Iris pigment epithelial cell (primary cell): ENCODE measurements at regions not wholly inside any gene's neighbourhood (a gene's known extent, or its start where the extent isn't known, plus 50 kb on each side); places are given as distances from the start of the nearest gene placed in this dataset.
"Not testable (repeated sequence)": the region's sequence is repeated elsewhere in the genome, so short reads cannot be mapped to it uniquely, and the experiment has no call there.

Experiments
- DNase-seq: peaks from one replicate; pipeline ENCODE4 v3.0.0-alpha.2; 2011; ENCODE audit warnings: low read depth

- no peak for DNase-seq
Observed at GRCh38 chr14:65964366-65964765, 521.8 kb upstream of the CCDC196 start.

DNA sequence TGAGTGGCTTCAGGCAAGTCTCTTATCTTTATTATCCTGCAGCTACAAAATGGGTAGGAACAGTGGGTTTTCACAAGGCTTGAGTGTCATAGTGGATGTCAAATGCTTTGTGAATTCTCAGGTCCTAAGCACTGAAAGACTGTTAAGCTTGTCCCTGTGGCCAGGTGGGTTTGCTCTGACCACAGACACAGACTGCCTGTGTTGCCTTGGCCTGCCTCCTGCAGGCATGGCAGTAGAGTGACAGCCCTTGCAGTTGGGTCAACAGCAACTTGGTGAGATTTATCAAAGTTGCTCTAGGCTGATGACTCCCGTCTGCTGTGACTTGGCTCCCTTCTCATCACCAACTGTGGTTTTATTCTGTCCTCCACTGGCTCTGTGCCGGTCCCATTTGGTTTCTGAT lies 520.0 kb upstream of the CCDC196 start:
- no peak for DNase-seq

DNA sequence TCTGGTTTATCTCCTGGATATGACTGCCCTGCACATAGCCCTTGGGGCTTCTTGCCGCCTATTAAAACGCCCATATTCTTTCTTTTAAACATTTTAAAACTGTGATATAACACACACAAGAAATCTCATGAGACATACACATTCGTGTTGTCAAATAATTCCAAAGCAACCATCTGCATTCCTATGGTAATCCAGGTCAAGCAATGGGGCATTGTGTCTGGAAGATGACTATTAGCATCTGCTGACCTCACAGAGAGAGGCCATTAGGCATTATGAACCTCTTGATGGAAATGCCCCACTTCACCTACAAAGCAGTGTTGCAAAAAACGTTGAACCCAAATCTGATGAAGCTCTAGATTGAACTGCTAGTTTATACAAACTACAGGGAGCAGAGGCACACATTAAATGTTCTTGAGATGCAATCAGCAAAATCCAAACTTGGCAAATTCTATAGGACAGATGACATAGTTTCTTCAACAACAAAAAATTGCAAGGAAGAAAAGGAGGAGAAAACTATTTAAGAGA lies 513.8 kb upstream of the CCDC196 start:
- peak; percentile 27 for DNase-seq

DNA sequence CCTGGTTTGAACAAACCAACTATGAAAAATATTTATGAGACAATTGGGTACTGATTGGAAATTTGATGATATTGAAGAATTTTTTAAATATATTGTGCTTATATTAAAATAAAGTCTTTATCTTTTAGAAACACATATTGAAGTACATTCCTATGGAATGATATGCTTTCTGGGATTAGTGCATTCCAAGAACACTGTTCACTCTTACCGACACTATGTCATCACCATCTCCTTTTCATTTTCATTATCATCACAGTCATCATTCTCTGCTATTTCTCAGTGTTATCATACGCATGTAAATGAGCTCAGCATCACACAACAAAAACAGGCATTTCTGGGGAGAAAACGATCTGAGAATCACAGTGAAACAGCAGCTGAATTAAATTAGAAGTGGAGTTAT lies 513.3 kb upstream of the CCDC196 start:
- DNase-seq = peak; percentile 46

- DNase-seq = no peak
Observed at GRCh38 chr14:65975865-65976264, 510.3 kb upstream of the CCDC196 start.

DNA sequence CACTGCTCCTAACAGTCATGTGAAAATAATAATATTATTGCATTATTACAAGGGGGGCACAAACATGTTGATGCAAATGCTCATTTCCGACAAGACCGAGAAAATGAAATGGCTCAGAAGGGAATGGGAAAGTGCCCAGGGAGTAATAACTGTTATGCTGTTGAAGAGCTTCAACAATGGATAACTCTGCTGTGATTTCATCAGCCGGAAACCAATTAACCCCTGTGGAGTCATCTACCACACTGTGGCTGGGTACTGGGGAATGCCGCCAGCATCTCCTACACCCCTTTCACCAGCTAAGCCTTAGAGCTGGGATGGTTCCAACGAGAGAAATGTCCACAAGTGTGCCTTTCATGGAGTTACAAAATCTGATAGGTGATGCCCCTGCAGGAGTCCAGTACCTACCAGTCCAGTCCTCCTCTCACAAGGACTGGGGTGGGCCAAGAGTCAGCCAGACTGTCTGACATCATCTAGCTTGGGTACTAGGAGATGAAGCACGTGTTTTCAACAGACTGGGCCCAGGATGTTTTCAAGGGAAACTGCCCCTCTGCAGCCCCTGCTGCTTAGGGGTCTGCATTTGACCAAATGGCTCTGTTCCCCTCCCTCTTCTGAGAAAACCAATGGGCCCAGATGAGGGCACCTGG lies 509.3 kb upstream of the CCDC196 start:
- DNase-seq = peak; percentile 8

GRCh38 chr14:65981192-65981843 lies 504.9 kb upstream of the CCDC196 start:
- DNase-seq = no peak

DNA sequence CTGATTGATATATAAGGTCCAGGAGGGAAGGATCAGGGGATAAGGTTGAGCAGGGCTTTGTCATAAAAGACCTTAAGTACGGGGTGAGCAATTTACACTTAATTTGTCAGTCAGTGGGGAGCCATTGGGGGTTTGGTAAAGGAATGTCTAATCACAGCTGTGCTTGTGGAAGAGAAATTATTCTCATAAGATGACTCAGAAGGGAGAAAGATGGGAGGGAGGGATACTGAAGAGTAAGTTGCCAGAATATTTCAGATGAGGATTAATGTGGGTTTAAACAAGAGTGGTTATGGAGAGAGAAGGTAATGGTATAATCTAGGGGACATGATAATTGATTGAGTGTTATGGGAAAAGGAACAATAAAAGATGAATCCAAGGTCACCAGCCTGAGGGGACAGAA lies 500.1 kb upstream of the CCDC196 start:
- DNase-seq = no peak

- DNase-seq = no peak
Observed at GRCh38 chr14:65989981-65990380, 496.2 kb upstream of the CCDC196 start.

DNA sequence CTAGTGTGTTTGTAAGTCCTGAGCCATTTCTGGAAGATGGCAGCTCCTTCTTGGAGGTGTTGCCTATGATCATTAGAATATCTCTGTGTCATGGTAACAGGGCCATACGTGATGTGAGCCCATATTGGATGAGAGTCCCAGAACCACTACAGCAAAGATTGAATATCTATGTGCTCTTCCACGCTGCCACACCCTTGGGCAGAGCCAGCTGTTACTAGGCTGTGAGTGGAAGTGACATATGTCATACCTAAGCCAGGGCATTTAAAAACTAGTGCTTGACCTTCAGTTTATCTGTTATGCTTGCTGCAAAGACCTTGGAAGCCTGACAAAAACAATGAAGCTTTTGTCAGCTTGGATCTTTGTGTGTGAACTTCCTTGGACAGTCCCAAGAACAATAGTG lies 495.1 kb upstream of the CCDC196 start:
- DNase-seq = no peak

- DNase-seq = not testable (repeated sequence)
Observed at GRCh38 chr14:65991935-65992334, 494.2 kb upstream of the CCDC196 start.

DNA sequence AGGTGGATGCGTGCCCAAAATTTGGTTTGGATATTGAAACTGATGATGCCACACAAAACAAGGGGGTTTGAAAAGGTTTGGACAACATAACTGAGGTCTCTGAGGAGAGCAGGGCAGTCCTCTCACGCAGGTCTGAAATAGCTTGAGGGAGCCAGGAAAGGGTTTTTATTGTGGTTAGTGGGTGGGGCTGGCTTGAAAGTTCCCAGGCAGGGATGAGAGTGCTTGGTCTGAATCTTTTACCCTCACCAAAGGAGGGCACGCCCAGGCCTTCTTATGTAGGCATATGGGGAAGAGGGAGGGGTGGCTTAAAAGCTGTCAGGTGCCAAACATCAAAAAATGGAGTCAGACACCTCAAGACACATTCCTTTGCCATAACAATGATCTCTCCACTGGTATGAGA lies 493.1 kb upstream of the CCDC196 start:
- DNase-seq = no peak

DNA sequence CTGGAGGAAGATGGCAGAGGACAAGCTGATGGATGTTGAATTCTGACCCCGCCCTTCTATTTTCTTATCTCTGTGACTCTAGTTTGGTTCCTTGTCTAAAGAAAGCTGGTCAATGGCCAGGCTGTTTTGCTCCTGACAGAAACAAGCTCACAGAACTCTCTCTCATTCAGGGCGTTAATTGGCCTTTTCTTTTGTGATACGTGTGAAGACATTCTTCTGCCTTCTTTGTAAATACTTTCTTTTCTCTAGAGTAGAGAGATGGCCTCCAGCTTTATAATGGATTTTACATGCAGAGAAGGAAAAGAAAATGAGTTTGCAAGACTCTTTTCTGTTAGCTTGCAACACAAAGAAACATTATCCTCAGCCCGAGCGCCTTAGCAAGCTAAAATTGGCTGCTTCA lies 492.2 kb upstream of the CCDC196 start:
- no peak for DNase-seq

DNA sequence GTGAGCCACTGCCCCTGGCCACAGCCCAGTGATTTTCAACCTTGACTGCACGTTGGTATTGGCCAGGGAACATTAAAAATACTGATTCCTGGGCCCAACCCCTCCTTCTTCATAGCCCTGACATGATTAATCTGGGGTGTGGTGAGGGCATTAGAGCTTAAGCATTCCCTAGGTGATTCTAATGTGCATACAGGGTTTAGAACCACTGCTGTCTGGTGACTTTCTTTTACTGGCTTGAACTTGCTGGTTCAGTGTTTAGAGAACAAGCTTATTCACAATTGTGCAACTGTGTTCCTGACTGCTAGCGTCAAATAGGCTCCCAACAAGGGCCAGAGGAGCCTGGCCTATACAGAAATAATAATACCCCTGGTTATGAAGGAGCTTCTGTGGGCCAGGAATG lies 488.8 kb upstream of the CCDC196 start:
- DNase-seq = no peak

- DNase-seq = no peak
Observed at GRCh38 chr14:65999865-66000264, 486.3 kb upstream of the CCDC196 start.

- DNase-seq = no peak
Observed at GRCh38 chr14:66000766-66001165, 485.4 kb upstream of the CCDC196 start.

DNA sequence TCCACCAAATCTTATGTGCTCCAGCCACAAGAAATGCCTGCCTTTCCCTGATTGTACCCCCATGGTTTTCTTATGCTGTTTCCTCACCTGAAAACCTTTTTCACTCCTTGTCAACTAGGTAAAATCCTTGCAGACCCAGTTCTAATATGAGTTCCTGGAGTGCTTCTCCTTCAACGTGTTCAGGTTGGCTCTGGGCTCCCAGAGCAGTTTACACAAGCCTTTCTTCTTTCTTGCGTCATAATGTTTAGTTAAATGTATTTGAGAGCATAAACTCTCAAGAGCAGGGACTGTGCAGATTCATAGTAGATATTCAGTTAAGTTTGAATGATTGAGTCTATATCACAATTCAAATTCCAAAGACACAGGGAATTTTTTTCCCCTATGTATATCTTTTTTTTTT lies 484.8 kb upstream of the CCDC196 start:
- DNase-seq = no peak

GRCh38 chr14:66003082-66003730 lies 483.0 kb upstream of the CCDC196 start:
- DNase-seq = no peak

GRCh38 chr14:66005900-66006434 lies 480.2 kb upstream of the CCDC196 start:
- no peak for DNase-seq

DNA sequence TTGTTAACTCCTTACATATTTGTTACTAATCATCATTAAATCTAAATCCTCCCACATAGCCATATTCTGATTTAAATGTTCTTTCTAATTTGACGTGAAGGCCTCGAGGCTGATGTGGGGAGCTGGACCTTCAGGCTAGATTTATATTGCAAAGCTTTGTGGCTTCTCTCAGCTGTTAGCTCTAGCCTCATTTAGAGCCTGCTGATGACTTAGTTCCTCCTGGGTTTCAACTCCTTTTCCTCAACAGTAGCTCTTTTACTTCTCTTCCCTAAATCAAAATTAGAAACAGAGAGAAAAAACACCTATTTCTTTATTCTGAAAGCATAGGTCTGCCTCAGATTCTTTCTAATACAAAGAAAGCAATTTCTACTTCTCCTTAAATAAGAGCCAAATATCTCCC lies 477.5 kb upstream of the CCDC196 start:
- no peak for DNase-seq

DNA sequence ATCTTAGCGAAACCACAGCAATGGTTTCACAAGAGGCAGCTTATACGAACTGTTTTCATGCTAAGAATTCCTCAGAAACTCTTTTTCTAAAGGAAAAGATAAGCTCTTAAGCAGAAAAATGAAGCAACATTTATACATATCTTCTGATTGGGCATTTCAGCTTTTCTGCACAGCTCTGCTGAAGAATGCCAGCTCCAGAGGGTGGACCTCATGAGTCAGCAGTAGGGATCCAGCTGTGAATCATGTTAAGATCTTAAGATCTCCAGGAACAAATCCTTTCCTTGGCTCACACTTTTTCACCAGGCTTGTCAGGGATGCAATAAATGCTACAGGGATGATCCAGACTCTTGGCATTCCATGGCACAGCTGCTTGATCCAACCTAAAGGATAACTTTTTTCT lies 477.1 kb upstream of the CCDC196 start:
- DNase-seq = peak; percentile 66

GRCh38 chr14:66010695-66011094 lies 475.5 kb upstream of the CCDC196 start:
- DNase-seq = no peak

GRCh38 chr14:66011855-66012254 lies 474.3 kb upstream of the CCDC196 start:
- DNase-seq = no peak
